ENCODE measurements at regions not wholly inside any gene's neighbourhood (a gene's known extent, or its start where the extent isn't known, plus 50 kb on each side); places are given as distances from the start of the nearest gene placed in this dataset.

DNA sequence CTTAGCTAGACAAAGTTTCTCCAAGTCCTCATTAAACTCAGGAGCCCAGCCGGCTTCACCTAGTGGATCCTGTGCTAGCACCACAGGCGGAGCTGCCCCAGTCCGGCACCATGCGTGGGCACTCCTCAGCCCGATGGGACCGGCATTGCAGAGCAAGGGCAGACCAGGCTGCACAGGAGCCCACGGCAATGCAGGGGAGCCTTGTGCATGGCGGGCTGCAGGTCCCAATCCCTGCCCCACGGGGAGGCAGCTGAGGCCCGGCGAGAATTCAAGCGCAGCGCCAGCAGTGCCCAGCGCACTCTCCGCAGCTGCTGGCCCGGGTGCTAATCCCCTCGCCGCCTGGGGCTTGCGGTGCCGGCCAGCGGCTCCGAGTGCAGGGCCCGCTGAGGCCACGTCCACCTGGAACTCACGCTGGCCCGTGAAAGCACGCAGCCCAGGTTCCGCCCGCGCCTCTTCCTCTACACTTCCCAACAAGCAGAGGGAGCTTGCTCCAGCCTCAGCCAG, 292.3 kb upstream of the EYS start:
- H3K4me1 Mint-ChIP-seq (ENCODE audit: unreplicated experiment): no peaks in the 10 kb centered on the region
- no peaks in the 10 kb centered on the region for H3K36me3 Mint-ChIP-seq
- DNase-seq (ENCODE audit: extremely low spot score, unreplicated experiment): no peak
- H3K9me3 Mint-ChIP-seq: no peaks in the 10 kb centered on the region
- no peak overlapping the region for H3K27ac Mint-ChIP-seq
- H3K27me3 Mint-ChIP-seq: no peaks in the 10 kb centered on the region
- no peak for TF ChIP-seq CTCF (conservative IDR thresholded peaks at IDR 0.05)
- H3K4me3 Mint-ChIP-seq: no peak overlapping the region

DNA sequence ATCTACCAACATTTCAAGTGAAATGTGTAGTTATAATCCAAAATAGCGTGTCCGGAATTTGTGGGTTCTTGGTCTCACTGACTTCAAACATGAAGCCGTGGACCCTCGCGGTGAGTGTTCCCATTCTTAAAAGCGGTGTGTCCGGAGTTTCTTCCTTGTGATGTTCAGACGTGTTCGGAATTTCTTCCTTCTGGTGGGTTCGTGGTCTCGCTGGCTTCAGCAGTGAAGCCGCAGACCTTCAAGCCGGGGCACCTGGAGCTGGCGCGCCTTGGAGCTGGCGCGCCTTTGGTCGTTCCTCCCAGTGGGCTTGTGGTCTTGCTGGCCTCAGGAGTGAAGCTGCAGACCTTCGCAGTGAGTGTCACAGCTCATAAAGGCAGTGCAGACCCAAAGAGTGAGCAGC, 291.5 kb upstream of the EYS start:
- DNase-seq (ENCODE audit: extremely low spot score, unreplicated experiment): no peak
- no peak for TF ChIP-seq CTCF (conservative IDR thresholded peaks at IDR 0.05)
- H3K9me3 Mint-ChIP-seq: no peaks in the 10 kb centered on the region
- H3K4me3 Mint-ChIP-seq: no peak overlapping the region
- H3K36me3 Mint-ChIP-seq: no peaks in the 10 kb centered on the region
- H3K27ac Mint-ChIP-seq: no peak overlapping the region
- H3K4me1 Mint-ChIP-seq (ENCODE audit: unreplicated experiment): no peaks in the 10 kb centered on the region
- H3K27me3 Mint-ChIP-seq: no peaks in the 10 kb centered on the region

DNA sequence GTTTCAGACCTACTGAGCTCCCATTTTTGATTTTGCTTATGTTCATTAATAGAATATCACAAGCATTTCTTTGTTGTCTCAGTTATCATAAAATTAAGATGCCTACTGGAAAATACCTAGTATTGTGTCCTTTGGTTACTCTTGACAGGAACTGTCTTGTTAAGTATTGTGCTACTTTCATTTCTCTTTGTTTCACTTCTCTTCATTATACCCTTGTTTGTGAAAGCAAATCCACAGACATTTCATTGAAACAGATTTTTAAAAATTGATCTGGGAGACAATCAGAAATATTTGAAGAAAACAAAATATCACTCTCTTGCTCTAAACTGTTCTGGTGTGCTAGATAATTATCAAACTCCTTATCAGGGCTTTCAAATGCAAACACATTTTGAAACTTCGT, 290.5 kb upstream of the EYS start:
- H3K9me3 Mint-ChIP-seq: no peaks in the 10 kb centered on the region
- no peak overlapping the region for H3K4me3 Mint-ChIP-seq
- DNase-seq (ENCODE audit: extremely low spot score, unreplicated experiment): no peak
- no peak for TF ChIP-seq CTCF (conservative IDR thresholded peaks at IDR 0.05)
- H3K27me3 Mint-ChIP-seq: no peaks in the 10 kb centered on the region
- no peaks in the 10 kb centered on the region for H3K4me1 Mint-ChIP-seq (ENCODE audit: unreplicated experiment)
- no peaks in the 10 kb centered on the region for H3K36me3 Mint-ChIP-seq
- no peak overlapping the region for H3K27ac Mint-ChIP-seq

DNA sequence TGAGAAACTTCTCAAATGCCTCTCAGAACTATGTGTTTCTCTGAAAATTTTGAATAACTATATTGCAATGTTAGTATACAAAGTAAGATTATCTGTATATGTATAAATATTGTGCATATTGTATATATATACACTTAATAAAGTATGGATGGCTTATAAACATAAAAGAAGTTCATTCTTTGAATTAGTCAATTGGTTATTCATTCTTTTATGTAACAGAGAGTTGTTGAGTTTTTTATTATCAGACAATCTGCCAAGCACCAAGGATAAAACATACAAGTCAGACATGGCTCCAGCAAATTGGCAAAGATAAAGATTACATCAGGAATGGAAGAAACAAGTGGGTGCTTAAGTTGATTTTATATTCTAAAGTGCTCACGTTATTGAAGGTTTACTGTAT, 289.1 kb upstream of the EYS start:
- DNase-seq (ENCODE audit: extremely low spot score, unreplicated experiment): no peak
- no peak overlapping the region for H3K4me3 Mint-ChIP-seq
- H3K36me3 Mint-ChIP-seq: no peaks in the 10 kb centered on the region
- H3K9me3 Mint-ChIP-seq: no peaks in the 10 kb centered on the region
- H3K27me3 Mint-ChIP-seq: no peaks in the 10 kb centered on the region
- no peaks in the 10 kb centered on the region for H3K4me1 Mint-ChIP-seq (ENCODE audit: unreplicated experiment)
- no peak overlapping the region for H3K27ac Mint-ChIP-seq
- TF ChIP-seq CTCF (conservative IDR thresholded peaks at IDR 0.05): no peak

GRCh38 chr6:65989676-65990075, 282.6 kb upstream of the EYS start:
- TF ChIP-seq CTCF (conservative IDR thresholded peaks at IDR 0.05): no peak
- H3K27ac Mint-ChIP-seq: no peak overlapping the region
- H3K9me3 Mint-ChIP-seq: peaks cover 6% of the 10 kb centered on the region
- no peaks in the 10 kb centered on the region for H3K27me3 Mint-ChIP-seq
- no peaks in the 10 kb centered on the region for H3K4me1 Mint-ChIP-seq (ENCODE audit: unreplicated experiment)
- no peaks in the 10 kb centered on the region for H3K36me3 Mint-ChIP-seq
- no peak overlapping the region for H3K4me3 Mint-ChIP-seq
- no peak for DNase-seq (ENCODE audit: extremely low spot score, unreplicated experiment)

DNA sequence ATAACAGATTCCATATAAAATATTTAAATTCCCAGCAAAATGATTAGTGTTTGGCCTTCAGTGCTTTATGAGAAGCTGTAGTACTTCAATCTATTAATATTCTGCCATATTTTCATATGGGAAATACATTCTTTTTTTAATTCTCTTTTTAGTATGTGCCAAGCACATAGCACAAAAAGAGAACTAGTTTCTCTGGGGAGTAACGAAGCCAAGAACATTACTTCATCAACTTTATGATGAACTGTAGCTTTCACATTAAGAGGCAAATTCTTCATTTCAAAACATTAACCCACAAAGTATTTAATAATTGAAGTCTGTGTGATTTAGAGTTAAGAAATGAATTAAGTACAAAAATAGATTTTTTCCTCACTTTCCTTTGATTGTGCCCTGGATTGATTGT, 281.0 kb upstream of the EYS start:
- H3K36me3 Mint-ChIP-seq: no peaks in the 10 kb centered on the region
- no peaks in the 10 kb centered on the region for H3K27me3 Mint-ChIP-seq
- peaks cover 6% of the 10 kb centered on the region for H3K9me3 Mint-ChIP-seq
- no peak for DNase-seq (ENCODE audit: extremely low spot score, unreplicated experiment)
- no peak overlapping the region for H3K27ac Mint-ChIP-seq
- TF ChIP-seq CTCF (conservative IDR thresholded peaks at IDR 0.05): no peak
- no peak overlapping the region for H3K4me3 Mint-ChIP-seq
- H3K4me1 Mint-ChIP-seq (ENCODE audit: unreplicated experiment): no peaks in the 10 kb centered on the region
